OCI-LY1 (cell line): ENCODE measurements at regions not wholly inside any gene's neighbourhood (a gene's known extent, or its start where the extent isn't known, plus 50 kb on each side); places are given as distances from the start of the nearest gene placed in this dataset.
A peak's percentile ranks its signal among the peaks of the same experiment; 100 is the strongest.

Source experiments
- H2AFZ ChIP-seq: fragments of 200-600 bp; sonication (generic), shearing (Covaris generic); 2 replicates; pipeline ENCODE4 v1.6.0; 2014; ENCODE audit warnings: antibody characterized with exemption, mild to moderate bottlenecking, low read length
- H3F3A ChIP-seq: fragments of 200-600 bp; sonication (generic), shearing (Covaris generic); 2 replicates; pipeline ENCODE4 v1.6.0; 2014; ENCODE audit warnings: mild to moderate bottlenecking, antibody characterized with exemption, low read length, moderate library complexity; ENCODE audit not compliant: insufficient read depth
- H3K27ac ChIP-seq: fragments of 200-600 bp; sonication (generic); 2 replicates; pipeline ENCODE4 v1.5.1; 2014; ENCODE audit warnings: low read length, mixed run types, mild to moderate bottlenecking, low read depth; ENCODE audit not compliant: poor library complexity, severe bottlenecking
- H3K27me3 ChIP-seq: fragments of 200-600 bp; sonication (generic); 2 replicates; pipeline ENCODE4 v1.6.0; 2014; ENCODE audit warnings: antibody characterized with exemption, mild to moderate bottlenecking, low read length, moderate library complexity; ENCODE audit not compliant: insufficient read depth
- H3K36me3 ChIP-seq: fragments of 200-600 bp; sonication (generic); 2 replicates; pipeline ENCODE4 v1.6.1; 2014; ENCODE audit warnings: mild to moderate bottlenecking, antibody characterized with exemption, low read length, moderate library complexity, mixed read lengths; ENCODE audit not compliant: insufficient read depth
- H3K4me1 ChIP-seq: fragments of 200-600 bp; sonication (generic); 2 replicates; pipeline ENCODE4 v1.5.1; 2014; ENCODE audit warnings: mild to moderate bottlenecking, low read length, moderate library complexity; ENCODE audit not compliant: insufficient read depth, severe bottlenecking
- H3K4me2 ChIP-seq: fragments of 200-600 bp; sonication (generic), shearing (Covaris generic); 2 replicates; pipeline ENCODE4 v1.6.1; 2014; ENCODE audit warnings: low read length
- H3K4me3 ChIP-seq: fragments of 200-600 bp; sonication (generic); 2 replicates; pipeline ENCODE4 v1.5.1; 2014; ENCODE audit warnings: low read length, low read depth, mild to moderate bottlenecking, mixed read lengths; ENCODE audit not compliant: poor library complexity, severe bottlenecking
- H3K79me2 ChIP-seq: fragments of 200-600 bp; shearing (Covaris generic); 2 replicates; pipeline ENCODE4 v1.6.1; 2016; ENCODE audit warnings: mixed run types, low read length, mixed read lengths; ENCODE audit not compliant: insufficient read depth
- H3K9ac ChIP-seq: fragments of 200-600 bp; sonication (generic), shearing (Covaris generic); 2 replicates; pipeline ENCODE4 v1.6.1; 2014; ENCODE audit warnings: mild to moderate bottlenecking, low read length, mixed read lengths
- H3K9me2 ChIP-seq: fragments of 200-600 bp; sonication (generic), shearing (Covaris generic); 2 replicates; pipeline ENCODE4 v1.6.1; 2014; ENCODE audit warnings: low read depth, mild to moderate bottlenecking, low read length, mixed read lengths
- H3K9me3 ChIP-seq: fragments of 200-600 bp; shearing (Covaris generic); 2 replicates; pipeline ENCODE4 v1.6.1; 2014; ENCODE audit warnings: low read length, mixed read lengths
- H4K20me1 ChIP-seq: fragments of 200-600 bp; sonication (generic), shearing (Covaris generic); 2 replicates; pipeline ENCODE4 v1.6.0; 2016; ENCODE audit warnings: mild to moderate bottlenecking, low read length; ENCODE audit not compliant: insufficient read depth
- CTCF ChIP-seq: fragments of 200-600 bp; sonication (generic), shearing (Covaris generic); IDR thresholded peaks from 2 replicates; pipeline ENCODE4 v1.5.1; 2017; ENCODE audit warnings: mild to moderate bottlenecking, antibody characterized with exemption, low read length, moderate library complexity, mixed read lengths
- EZH2 ChIP-seq: fragments of 200-600 bp; sonication (generic), shearing (Covaris generic); IDR thresholded peaks from 2 replicates; pipeline ENCODE4 v1.8.0; 2017; ENCODE audit warnings: borderline replicate concordance, mixed run types, mild to moderate bottlenecking, antibody characterized with exemption, low read length, moderate library complexity, mixed read lengths

- no peaks in the 10 kb centered on the region for H3F3A ChIP-seq
- H3K36me3 ChIP-seq: no peaks in the 10 kb centered on the region
- no peak overlapping the region for H3K9ac ChIP-seq
- no peak overlapping the region for H3K4me2 ChIP-seq
- H3K4me3 ChIP-seq: no peak overlapping the region
- no peak overlapping the region for H2AFZ ChIP-seq
- no peaks in the 10 kb centered on the region for H3K27me3 ChIP-seq
- no peaks in the 10 kb centered on the region for H3K9me2 ChIP-seq
- H4K20me1 ChIP-seq: no peaks in the 10 kb centered on the region
- no peak for TF ChIP-seq EZH2
- TF ChIP-seq CTCF: no peak
- H3K27ac ChIP-seq: no peak overlapping the region
- H3K79me2 ChIP-seq: no peaks in the 10 kb centered on the region
- H3K9me3 ChIP-seq: no peaks in the 10 kb centered on the region
- H3K4me1 ChIP-seq: no peaks in the 10 kb centered on the region
Measured at GRCh38 chr13:70644052-70644451, 535.8 kb upstream of the KLHL1 start.

- H3K9me2 ChIP-seq: no peaks in the 10 kb centered on the region
- no peak overlapping the region for H3K9ac ChIP-seq
- no peaks in the 10 kb centered on the region for H3K9me3 ChIP-seq
- 0 out of 2 replicates have a peak overlapping the region, but pooled peaks have one; percentile 50 for H2AFZ ChIP-seq
- H3K27ac ChIP-seq: no peak overlapping the region
- H3K79me2 ChIP-seq: no peaks in the 10 kb centered on the region
- no peaks in the 10 kb centered on the region for H3K27me3 ChIP-seq
- no peaks in the 10 kb centered on the region for H4K20me1 ChIP-seq
- no peaks in the 10 kb centered on the region for H3K4me1 ChIP-seq
- H3K4me2 ChIP-seq: no peak overlapping the region
- H3K4me3 ChIP-seq: no peak overlapping the region
- no peaks in the 10 kb centered on the region for H3F3A ChIP-seq
- H3K36me3 ChIP-seq: no peaks in the 10 kb centered on the region
- TF ChIP-seq CTCF (no peak), EZH2 (no peak)
Measured at GRCh38 chr13:70634893-70635292, 526.6 kb upstream of the KLHL1 start.

GRCh38 chr13:70630247-70630646 lies 522.0 kb upstream of the KLHL1 start:
- Histone ChIP-seq H2AFZ (no peak overlapping the region), H3K4me3 (no peak overlapping the region), H3K27ac (no peak overlapping the region), H3K27me3 (no peaks in the 10 kb centered on the region), H3K36me3 (no peaks in the 10 kb centered on the region), H3K9me2 (no peaks in the 10 kb centered on the region), H3K4me2 (no peak overlapping the region), H3K9ac (no peak overlapping the region), H3F3A (no peaks in the 10 kb centered on the region), H3K79me2 (no peaks in the 10 kb centered on the region), H4K20me1 (no peaks in the 10 kb centered on the region), H3K9me3 (no peaks in the 10 kb centered on the region), H3K4me1 (no peaks in the 10 kb centered on the region)
- TF ChIP-seq CTCF: no peak
- TF ChIP-seq EZH2: no peak
